Testis (tissue), 2 donors: ENCODE measurements at regions not wholly inside any gene's neighbourhood (a gene's known extent, or its start where the extent isn't known, plus 50 kb on each side); places are given as distances from the start of the nearest gene placed in this dataset.

Source experiments
- DNase-seq: peaks from one replicate; pipeline ENCODE4 v3.0.0-alpha.2; 2019
- H3K27ac ChIP-seq, 2 donors: fragments of 200-600 bp; sonication (generic); one replicate each; pipeline ENCODE4 v1.5.1; 2019
- H3K27me3 ChIP-seq: fragments of 200-600 bp; sonication (generic); one replicate; pipeline ENCODE4 v1.5.1; 2019
- H3K36me3 ChIP-seq: fragments of 200-600 bp; sonication (generic); one replicate; pipeline ENCODE4 v1.5.1; 2017; ENCODE audit warnings: low read depth; ENCODE audit errors: missing control alignments
- H3K4me1 ChIP-seq: fragments of 200-600 bp; sonication (generic); one replicate; pipeline ENCODE4 v1.5.1; 2019
- H3K4me3 ChIP-seq, 2 donors: fragments of 200-600 bp; sonication (generic); one replicate each; pipeline ENCODE4 v1.5.1; 2017 to 2019
- H3K9me3 ChIP-seq: fragments of 200-600 bp; sonication (generic); one replicate; pipeline ENCODE4 v1.5.1; 2017
- POLR2A ChIP-seq: fragments of 450-650 bp; IDR thresholded peaks from one replicate; pipeline ENCODE4 v1.6.1; 2017; ENCODE audit warnings: antibody characterized with exemption, mild to moderate bottlenecking, moderate library complexity
- WGBS, 2 donors: methylation state at CpG; one replicate each; pipeline ENCODE4 v1.1.5; 2018; 5-methylcytosine and 5-hydroxymethylcytosine counted together
- intact Hi-C: fragments of 100-400 bp; cut with DNase I; formaldehyde crosslinking; loops from one replicate; pipeline ENCODE4 v1.15.1; 2023; ENCODE audit warnings: low total_unique reads
- TF ChIP-seq, protein P1 (sequence below), 3 experiments: fragments of 450-650 bp in 2 of 3; fragments of 200-600 bp in 1 of 3; sonication (generic) in 1 of 3; IDR thresholded peaks; one replicate each; pipeline ENCODE4 v1.5.1; 2016 to 2019; ENCODE audit warnings: antibody characterized with exemption in 3 of 3, mild to moderate bottlenecking in 2 of 3, moderate library complexity in 1 of 3

DNA sequence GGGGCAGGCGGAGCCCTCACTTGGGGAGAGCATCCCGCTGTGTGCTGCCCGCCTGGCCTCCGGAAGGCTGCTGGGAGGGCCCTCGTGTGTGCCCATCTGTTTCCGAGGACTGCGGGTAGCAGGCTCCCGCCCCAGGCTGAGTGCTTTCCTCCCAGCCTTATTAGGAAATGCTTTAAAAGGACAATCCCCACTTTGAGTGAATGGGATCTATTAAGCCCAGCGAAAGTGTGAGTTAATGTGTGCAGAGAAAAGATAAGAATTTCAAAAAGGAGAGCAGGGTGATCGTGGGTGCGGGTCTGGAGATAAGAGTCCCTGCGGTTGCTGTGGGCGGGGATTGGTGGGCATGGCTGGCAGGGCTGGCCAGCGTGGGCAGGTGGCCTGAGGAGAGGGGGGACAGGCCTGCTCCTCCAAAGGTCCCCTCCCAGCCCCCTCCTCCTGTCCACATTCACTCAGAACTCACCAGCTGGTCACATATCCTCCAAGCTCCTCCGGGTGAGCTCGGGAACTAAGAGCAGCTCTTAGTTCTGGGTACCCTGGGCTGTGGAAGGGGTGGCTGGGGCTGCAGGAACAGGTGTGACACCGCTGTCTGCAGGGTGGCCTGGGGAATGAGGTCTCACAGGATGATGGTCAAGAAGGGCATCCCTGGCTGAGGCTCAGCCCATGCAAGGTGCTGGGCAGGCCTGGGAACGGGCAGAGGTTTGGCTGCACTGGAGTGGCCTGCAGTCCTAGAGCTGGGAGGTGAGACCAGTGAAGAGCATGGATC lies 1260.3 kb downstream of the BRD1 start:
- Histone ChIP-seq H3K4me1 (no peaks in the 10 kb centered on the region), H3K9me3 (no peaks in the 10 kb centered on the region), H3K4me3 (no peak overlapping the region), H3K36me3 (no peaks in the 10 kb centered on the region), H3K27me3 (no peaks in the 10 kb centered on the region), H3K27ac (no peak overlapping the region)
- no peak for DNase-seq
- TF ChIP-seq, protein P1, sequence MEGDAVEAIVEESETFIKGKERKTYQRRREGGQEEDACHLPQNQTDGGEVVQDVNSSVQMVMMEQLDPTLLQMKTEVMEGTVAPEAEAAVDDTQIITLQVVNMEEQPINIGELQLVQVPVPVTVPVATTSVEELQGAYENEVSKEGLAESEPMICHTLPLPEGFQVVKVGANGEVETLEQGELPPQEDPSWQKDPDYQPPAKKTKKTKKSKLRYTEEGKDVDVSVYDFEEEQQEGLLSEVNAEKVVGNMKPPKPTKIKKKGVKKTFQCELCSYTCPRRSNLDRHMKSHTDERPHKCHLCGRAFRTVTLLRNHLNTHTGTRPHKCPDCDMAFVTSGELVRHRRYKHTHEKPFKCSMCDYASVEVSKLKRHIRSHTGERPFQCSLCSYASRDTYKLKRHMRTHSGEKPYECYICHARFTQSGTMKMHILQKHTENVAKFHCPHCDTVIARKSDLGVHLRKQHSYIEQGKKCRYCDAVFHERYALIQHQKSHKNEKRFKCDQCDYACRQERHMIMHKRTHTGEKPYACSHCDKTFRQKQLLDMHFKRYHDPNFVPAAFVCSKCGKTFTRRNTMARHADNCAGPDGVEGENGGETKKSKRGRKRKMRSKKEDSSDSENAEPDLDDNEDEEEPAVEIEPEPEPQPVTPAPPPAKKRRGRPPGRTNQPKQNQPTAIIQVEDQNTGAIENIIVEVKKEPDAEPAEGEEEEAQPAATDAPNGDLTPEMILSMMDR (IDR thresholded peaks at IDR 0.05), result no peak
- no peak for TF ChIP-seq POLR2A
- WGBS, 2 donors, result 56 to 59% methylated on average over 15 to 18 of the region's 18 CpGs
- intact Hi-C loops, result no loop called here

DNA sequence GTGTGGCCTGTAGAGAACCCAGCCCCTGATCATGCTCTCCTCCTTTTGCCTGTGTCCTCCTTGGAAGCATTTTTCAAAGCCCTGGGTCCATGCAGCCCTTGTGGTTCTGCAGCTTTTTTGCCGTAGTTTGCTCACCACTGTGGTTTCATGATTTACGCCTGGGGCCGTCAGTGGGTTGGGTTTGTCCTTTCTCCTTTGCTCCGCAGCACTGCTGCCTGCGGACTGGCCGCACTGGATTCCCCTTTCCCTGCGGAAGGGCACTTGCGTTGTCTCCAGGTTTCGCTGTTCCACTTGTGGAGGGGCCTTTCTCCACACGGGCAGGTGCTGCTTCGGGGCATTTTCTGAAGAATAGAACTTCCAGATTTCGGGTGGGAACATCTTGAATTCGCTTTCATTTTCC lies 1260.9 kb downstream of the BRD1 start:
- intact Hi-C loops, result no loop called here
- Histone ChIP-seq H3K4me1 (no peaks in the 10 kb centered on the region), H3K36me3 (no peaks in the 10 kb centered on the region), H3K9me3 (no peaks in the 10 kb centered on the region), H3K27ac (no peak overlapping the region), H3K27me3 (no peaks in the 10 kb centered on the region), H3K4me3 (no peak overlapping the region)
- TF ChIP-seq, protein P1 (IDR thresholded peaks at IDR 0.05), result no peak
- TF ChIP-seq POLR2A, result no peak
- WGBS, 2 donors, result 46 to 54% methylated on average over 13 of the region's 13 CpGs
- no peak for DNase-seq

DNA sequence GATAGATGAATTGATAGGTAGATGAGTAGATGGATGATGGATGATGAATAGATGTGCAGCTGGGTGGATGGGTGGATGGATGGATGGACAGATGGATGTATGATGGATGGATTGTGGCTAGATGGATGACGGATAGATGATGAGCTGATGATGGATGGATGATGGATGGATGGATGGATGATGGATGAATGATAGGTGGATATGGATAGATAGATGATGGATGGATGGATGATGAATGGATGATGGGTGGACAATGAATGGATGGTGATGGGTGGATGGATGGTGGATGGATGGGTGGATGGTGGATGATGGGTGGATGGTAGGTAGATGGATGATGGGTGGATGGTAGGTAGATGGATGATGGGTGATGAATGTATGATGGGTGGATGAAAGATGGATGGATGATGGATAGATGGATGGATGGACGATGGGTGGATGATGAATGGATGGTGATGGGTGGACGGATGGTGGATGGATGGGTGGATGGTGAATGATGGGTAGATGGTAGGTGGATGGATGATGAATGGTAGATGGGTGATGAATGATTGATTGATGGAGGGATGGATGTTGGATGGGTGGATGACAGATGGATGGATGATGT lies 1261.7 kb downstream of the BRD1 start:
- intact Hi-C loops, result no loop called here
- Histone ChIP-seq H3K9me3 (no peaks in the 10 kb centered on the region), H3K36me3 (no peaks in the 10 kb centered on the region), H3K4me3 (no peak overlapping the region), H3K27ac (no peak overlapping the region), H3K4me1 (no peaks in the 10 kb centered on the region), H3K27me3 (no peaks in the 10 kb centered on the region)
- TF ChIP-seq, protein P1 (IDR thresholded peaks at IDR 0.05), result no peak
- no peak for TF ChIP-seq POLR2A
- 89 to 92% methylated on average over 3 of the region's 3 CpGs for WGBS, 2 donors
- DNase-seq, result no peak

DNA sequence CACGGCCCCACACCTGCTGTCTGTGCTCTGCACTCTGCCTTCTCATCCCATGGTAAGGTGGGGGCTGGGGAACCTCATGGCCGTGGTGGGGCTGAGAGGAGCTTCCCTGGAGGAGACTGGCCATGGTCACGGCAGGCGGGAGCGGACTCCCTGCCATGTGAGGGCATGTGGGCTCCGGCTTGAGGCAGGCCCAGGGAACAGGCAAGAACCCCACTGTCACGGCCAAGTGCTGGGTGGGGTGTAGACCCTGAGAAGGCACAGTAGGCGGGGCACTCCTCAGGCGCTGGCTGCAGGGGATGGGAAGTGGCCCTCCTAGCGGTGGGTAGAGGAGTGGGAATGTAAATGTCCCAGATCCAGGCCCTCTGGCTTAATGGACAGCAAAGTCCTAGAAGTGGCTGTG lies 1262.7 kb downstream of the BRD1 start:
- H3K27ac ChIP-seq, result no peak overlapping the region
- H3K36me3 ChIP-seq, result no peaks in the 10 kb centered on the region
- H3K9me3 ChIP-seq, result no peaks in the 10 kb centered on the region
- H3K4me3 ChIP-seq, result no peak overlapping the region
- H3K4me1 ChIP-seq, result no peaks in the 10 kb centered on the region
- intact Hi-C loops, result no loop called here
- TF ChIP-seq, protein P1 (IDR thresholded peaks at IDR 0.05), result no peak
- no peak for TF ChIP-seq POLR2A
- no peaks in the 10 kb centered on the region for H3K27me3 ChIP-seq
- DNase-seq, result no peak
- 94 to 96% methylated on average over 8 to 10 of the region's 10 CpGs for WGBS, 2 donors

DNA sequence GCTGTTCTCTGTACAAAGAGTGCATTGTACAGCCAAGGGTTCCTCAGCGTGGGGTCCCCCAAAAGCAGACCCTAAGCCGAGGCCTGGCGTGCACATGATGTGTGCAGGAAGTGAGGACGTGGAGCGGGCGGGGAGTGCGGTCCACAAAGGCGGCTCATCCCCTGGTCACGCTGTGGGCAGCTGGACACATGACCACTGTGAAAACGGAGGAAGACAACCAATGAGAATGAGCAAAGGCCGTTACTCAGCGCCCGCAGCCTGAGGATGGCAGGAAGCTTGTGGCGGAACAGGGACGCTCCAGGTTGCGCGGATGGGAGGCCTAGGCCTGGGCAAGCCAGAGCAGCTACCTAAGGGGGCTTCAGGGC lies 1263.7 kb downstream of the BRD1 start:
- Histone ChIP-seq H3K36me3 (no peaks in the 10 kb centered on the region), H3K4me3 (no peak overlapping the region), H3K27ac (no peak overlapping the region), H3K9me3 (no peaks in the 10 kb centered on the region), H3K4me1 (no peaks in the 10 kb centered on the region), H3K27me3 (no peaks in the 10 kb centered on the region)
- TF ChIP-seq POLR2A, result no peak
- TF ChIP-seq, protein P1 (IDR thresholded peaks at IDR 0.05), result no peak
- DNase-seq, result no peak
- WGBS, 2 donors, result 93% methylated on average over 17 of the region's 17 CpGs
- intact Hi-C loops, result no loop called here
